AG04450 (cell line): ENCODE measurements at regions not wholly inside any gene's neighbourhood (a gene's known extent, or its start where the extent isn't known, plus 50 kb on each side); places are given as distances from the start of the nearest gene placed in this dataset.
"Not testable (repeated sequence)": the region's sequence is repeated elsewhere in the genome, so short reads cannot be mapped to it uniquely, and the experiment has no call there.

Source experiments
- CTCF ChIA-PET: fragments of 300-600, 350-600 bp; formaldehyde crosslinking; extraction: SDS; loops from one replicate; lab custom pipeline; 2022; ENCODE audit warnings: antibody characterized with exemption, inconsistent platforms; lab: Charles Lee
- POLR2A ChIA-PET: fragments of 350-600 bp; formaldehyde crosslinking; extraction: SDS; loops from one replicate; lab custom pipeline; 2021; ENCODE audit warnings: antibody characterized with exemption, inconsistent platforms; lab: Yijun Ruan, JAX
- DNase-seq: peaks from one replicate; pipeline ENCODE4 v3.0.0-alpha.2; 2011; ENCODE audit warnings: low read depth, low spot score
- H3K27ac ChIP-seq: one replicate; pipeline ENCODE4 v1.5.1; 2012; ENCODE audit warnings: low read depth, low read length, control low read depth
- H3K27me3 ChIP-seq: one replicate; pipeline ENCODE4 v1.6.0; 2012; ENCODE audit warnings: low read length; ENCODE audit not compliant: control insufficient read depth, insufficient read depth
- H3K4me3 ChIP-seq: 2 replicates; pipeline ENCODE4 v1.5.1; 2011; ENCODE audit warnings: mild to moderate bottlenecking, low read depth, low read length, control low read depth
- H3K9me3 ChIP-seq: 2 replicates; pipeline ENCODE4 v1.5.1; 2012; ENCODE audit warnings: low read length; ENCODE audit not compliant: control insufficient read depth, insufficient read depth
- CTCF ChIP-seq: IDR thresholded peaks from 2 replicates; pipeline ENCODE4 v1.5.1; 2011; ENCODE audit warnings: low read depth, low read length, control low read depth, inconsistent platforms

GRCh38 chr5:91457681-91458058 is 74.6 kb upstream of the ARRDC3 start:
- TF ChIP-seq CTCF = no peak
- no peak for DNase-seq
- H3K4me3 ChIP-seq = no peak overlapping the region
- no peak overlapping the region for H3K27ac ChIP-seq
- H3K9me3 ChIP-seq = no peaks in the 10 kb centered on the region
- POLR2A ChIA-PET = no interaction called here
- CTCF ChIA-PET = no interaction called here
- H3K27me3 ChIP-seq = no peaks in the 10 kb centered on the region

- no peak for DNase-seq
- Histone ChIP-seq H3K9me3 (no peaks in the 10 kb centered on the region), H3K4me3 (no peak overlapping the region), H3K27me3 (no peaks in the 10 kb centered on the region), H3K27ac (no peak overlapping the region)
- TF ChIP-seq CTCF = no peak
- ChIA-PET CTCF (no interaction called here), POLR2A (no interaction called here)
Measured at GRCh38 chr5:91456928-91457680, 74.0 kb upstream of the ARRDC3 start.

- DNase-seq = no peak
- Histone ChIP-seq H3K4me3 (no peak overlapping the region), H3K9me3 (no peaks in the 10 kb centered on the region), H3K27me3 (no peaks in the 10 kb centered on the region), H3K27ac (no peak overlapping the region)
- ChIA-PET POLR2A (no interaction called here), CTCF (no interaction called here)
- TF ChIP-seq CTCF = no peak
Measured at GRCh38 chr5:91449083-91449482, 66.0 kb upstream of the ARRDC3 start.

GRCh38 chr5:91448079-91448478 is 65.0 kb upstream of the ARRDC3 start:
- H3K27me3 ChIP-seq, H3K27ac ChIP-seq, CTCF ChIA-PET, DNase-seq, H3K9me3 ChIP-seq, H3K4me3 ChIP-seq, POLR2A ChIA-PET: not testable (repeated sequence)

GRCh38 chr5:91446880-91447279 is 63.8 kb upstream of the ARRDC3 start:
- H3K4me3 ChIP-seq, H3K27ac ChIP-seq, H3K9me3 ChIP-seq, DNase-seq, H3K27me3 ChIP-seq, POLR2A ChIA-PET: not testable (repeated sequence)
- CTCF ChIA-PET = interaction anchor here (0.8 kb wide), 1 partner anchor 27 kb away, joined by 5 read pairs; no protein-coding TSS in a partner anchor

GRCh38 chr5:91443761-91444467 is 60.8 kb upstream of the ARRDC3 start:
- Histone ChIP-seq H3K27me3 (no peaks in the 10 kb centered on the region), H3K4me3 (no peak overlapping the region), H3K9me3 (no peaks in the 10 kb centered on the region), H3K27ac (no peak overlapping the region)
- ChIA-PET POLR2A (interaction anchor here (0.6 kb wide), 1 partner anchor 956 kb away, joined by 3 read pairs; no protein-coding TSS in a partner anchor), CTCF (no interaction called here)
- no peak for DNase-seq
- no peak for TF ChIP-seq CTCF
